ENCODE measurements at regions not wholly inside any gene's neighbourhood (a gene's known extent, or its start where the extent isn't known, plus 50 kb on each side); places are given as distances from the start of the nearest gene placed in this dataset.
A peak's percentile ranks its signal among the peaks of the same experiment; 100 is the strongest.

GRCh38 chr16:85165781-85166180 lies 53.5 kb upstream of the CIBAR2 start:
- dilution Hi-C loops (cut with MboI; ENCODE audit: extremely low pct_ligation_motif_present, low sequenced_read_pairs) = no loop called here
- H4K20me1 ChIP-seq (ENCODE audit: control insufficient read depth, extremely low read depth, insufficient read depth, low read length) = no peaks in the 10 kb centered on the region
- TF ChIP-seq EZH2 (IDR thresholded peaks at IDR 0.05; ENCODE audit: low read length) (no peak), CTCF (optimal IDR thresholded peaks at IDR 0.05 in 1 of 3, IDR thresholded peaks at IDR 0.05 in 1 of 3, conservative IDR thresholded peaks at IDR 0.05 in 1 of 3; ENCODE audit: extremely low read depth in 1 of 3, insufficient read depth in 2 of 3, low read length in 3 of 3) (no peak)
- no peak overlapping the region for H2AFZ ChIP-seq (ENCODE audit: control insufficient read depth, low read length)
- H3K4me3 ChIP-seq (ENCODE audit: control insufficient read depth in 2 of 3, extremely low read depth in 1 of 3, insufficient read depth in 2 of 3, low read depth in 1 of 3, low read length in 3 of 3) = no peak overlapping the region
- no peak for DNase-seq (ENCODE audit: low read depth, low spot score)
- peak overlapping the region; percentile 2 for H3K4me2 ChIP-seq (ENCODE audit: control insufficient read depth, extremely low read depth, insufficient read depth, low read depth, low read length)
- no peaks in the 10 kb centered on the region for H3K36me3 ChIP-seq (ENCODE audit: control insufficient read depth in 2 of 2, extremely low read depth in 1 of 2, insufficient read depth in 2 of 2, low read length in 2 of 2)
- H3K79me2 ChIP-seq (ENCODE audit: control insufficient read depth, insufficient read depth, low read length) = no peaks in the 10 kb centered on the region
- peaks cover 8% of the 10 kb centered on the region for H3K27me3 ChIP-seq (ENCODE audit: control insufficient read depth, extremely low read depth, insufficient read depth, low read length)
- no peaks in the 10 kb centered on the region for H3K9me3 ChIP-seq (ENCODE audit: control insufficient read depth, low read depth, low read length)
- H3K4me1 ChIP-seq (ENCODE audit: control insufficient read depth, extremely low read depth, insufficient read depth, low read length) = peaks cover 29% of the 10 kb centered on the region
- no peaks in the 10 kb centered on the region for H3K9me1 ChIP-seq (ENCODE audit: control insufficient read depth, extremely low read depth, insufficient read depth, low read length)
- FAIRE-seq = no peak
- H3K9ac ChIP-seq (ENCODE audit: control insufficient read depth, extremely low read depth, insufficient read depth, low read length) = no peak overlapping the region
- H3K27ac ChIP-seq (ENCODE audit: control insufficient read depth, insufficient read depth, low read length) = no peak overlapping the region

DNA sequence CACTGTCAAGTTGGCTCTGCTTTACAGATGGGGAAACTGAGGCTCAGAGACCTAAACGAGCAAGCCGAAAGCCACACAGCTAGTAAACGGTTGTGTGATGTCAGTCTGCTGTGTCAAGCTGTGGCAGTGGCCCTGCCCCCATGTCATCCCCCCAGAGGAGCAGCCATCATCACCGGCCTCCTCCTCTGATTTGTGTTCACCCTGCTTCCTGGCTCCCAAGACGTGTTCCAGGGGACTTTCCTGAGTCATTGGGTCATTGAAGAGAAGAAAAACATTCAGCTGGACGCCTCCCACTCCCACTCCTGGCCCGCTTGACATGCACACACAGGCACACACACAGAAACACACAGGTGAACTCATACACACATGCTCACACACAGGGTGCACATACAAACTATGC lies 54.0 kb upstream of the CIBAR2 start:
- TF ChIP-seq CTCF (optimal IDR thresholded peaks at IDR 0.05 in 1 of 3, IDR thresholded peaks at IDR 0.05 in 1 of 3, conservative IDR thresholded peaks at IDR 0.05 in 1 of 3; ENCODE audit: extremely low read depth in 1 of 3, insufficient read depth in 2 of 3, low read length in 3 of 3) (no peak), EZH2 (IDR thresholded peaks at IDR 0.05; ENCODE audit: low read length) (no peak)
- H3K9ac ChIP-seq (ENCODE audit: control insufficient read depth, extremely low read depth, insufficient read depth, low read length) = no peak overlapping the region
- no peaks in the 10 kb centered on the region for H3K9me1 ChIP-seq (ENCODE audit: control insufficient read depth, extremely low read depth, insufficient read depth, low read length)
- no peaks in the 10 kb centered on the region for H3K9me3 ChIP-seq (ENCODE audit: control insufficient read depth, low read depth, low read length)
- peaks cover 8% of the 10 kb centered on the region for H3K27me3 ChIP-seq (ENCODE audit: control insufficient read depth, extremely low read depth, insufficient read depth, low read length)
- no peak for FAIRE-seq
- H3K4me1 ChIP-seq (ENCODE audit: control insufficient read depth, extremely low read depth, insufficient read depth, low read length) = peaks cover 29% of the 10 kb centered on the region
- no peak for DNase-seq (ENCODE audit: low read depth, low spot score)
- H3K27ac ChIP-seq (ENCODE audit: control insufficient read depth, insufficient read depth, low read length) = no peak overlapping the region
- H3K4me2 ChIP-seq (ENCODE audit: control insufficient read depth, extremely low read depth, insufficient read depth, low read depth, low read length) = no peak overlapping the region
- no peaks in the 10 kb centered on the region for H3K36me3 ChIP-seq (ENCODE audit: control insufficient read depth in 2 of 2, extremely low read depth in 1 of 2, insufficient read depth in 2 of 2, low read length in 2 of 2)
- no peaks in the 10 kb centered on the region for H3K79me2 ChIP-seq (ENCODE audit: control insufficient read depth, insufficient read depth, low read length)
- no peak overlapping the region for H2AFZ ChIP-seq (ENCODE audit: control insufficient read depth, low read length)
- dilution Hi-C loops (cut with MboI; ENCODE audit: extremely low pct_ligation_motif_present, low sequenced_read_pairs) = no loop called here
- H4K20me1 ChIP-seq (ENCODE audit: control insufficient read depth, extremely low read depth, insufficient read depth, low read length) = no peaks in the 10 kb centered on the region
- H3K4me3 ChIP-seq (ENCODE audit: control insufficient read depth in 2 of 3, extremely low read depth in 1 of 3, insufficient read depth in 2 of 3, low read depth in 1 of 3, low read length in 3 of 3) = no peak overlapping the region
